H1 (cell line): ENCODE measurements at regions not wholly inside any gene's neighbourhood (a gene's known extent, or its start where the extent isn't known, plus 50 kb on each side); places are given as distances from the start of the nearest gene placed in this dataset.

Experiments
- CTCF ChIA-PET: fragments of 300-600 bp; sonication (Branson Sonifier 250); formaldehyde crosslinking; loops from one replicate; lab custom pipeline; 2021; ENCODE audit not compliant: partially characterized antibody; lab: Charles Lee
- POLR2A ChIA-PET: fragments of 300-600 bp; sonication (Branson Sonifier 250); formaldehyde crosslinking; loops from one replicate; lab custom pipeline; 2021; ENCODE audit warnings: inconsistent platforms; ENCODE audit not compliant: partially characterized antibody; lab: Charles Lee
- DNase-seq, 2 experiments: peaks; one replicate each; pipeline versions ENCODE4 v3.0.0 to v3.0.0-alpha.2; 2010 to 2022; ENCODE audit warnings: low spot score in 2 of 2, low read depth in 1 of 2, mixed read lengths in 1 of 2
- FAIRE-seq: peaks from 2 replicates; lab custom pipeline; 2011; peaks lifted over from hg19 to GRCh38; lab: Jason Lieb, UNC
- H2AFZ ChIP-seq: 2 replicates; pipeline ENCODE4 v1.8.1; 2012; ENCODE audit warnings: low read length, inconsistent platforms
- H2AK5ac ChIP-seq: 2 replicates; pipeline ENCODE4 v1.6.1; 2013; ENCODE audit warnings: low read depth, low read length
- H2BK120ac ChIP-seq: replicated peaks from 2 replicates; pipeline ENCODE3; 2013; ENCODE audit warnings: low read depth, low read length, inconsistent platforms
- H2BK12ac ChIP-seq: 2 replicates; pipeline ENCODE4 v1.6.1; 2013; ENCODE audit warnings: low read depth, low read length
- H2BK15ac ChIP-seq: 2 replicates; pipeline ENCODE4 v1.6.1; 2013; ENCODE audit warnings: low read length
- H2BK20ac ChIP-seq: 2 replicates; pipeline ENCODE4 v1.6.1; 2013; ENCODE audit warnings: low read length
- H2BK5ac ChIP-seq: 2 replicates; pipeline ENCODE4 v1.6.1; 2013; ENCODE audit warnings: low read depth, low read length
- H3K14ac ChIP-seq: 2 replicates; pipeline ENCODE4 v1.6.1; 2013; ENCODE audit warnings: inconsistent platforms; ENCODE audit not compliant: insufficient read length
- H3K18ac ChIP-seq: 2 replicates; pipeline ENCODE4 v1.6.1; 2013; ENCODE audit warnings: low read length; ENCODE audit errors: extremely low read depth
- H3K23ac ChIP-seq: 2 replicates; pipeline ENCODE4 v1.6.1; 2013; ENCODE audit warnings: inconsistent platforms; ENCODE audit not compliant: insufficient read length
- H3K23me2 ChIP-seq: 2 replicates; pipeline ENCODE4 v1.6.1; 2013; ENCODE audit warnings: low read depth, low read length
- H3K27ac ChIP-seq: 2 replicates; pipeline ENCODE4 v1.6.1; 2011; ENCODE audit warnings: low read depth, low read length, inconsistent platforms
- H3K27me3 ChIP-seq, 4 experiments: replicated peaks in 1 of 4; 1 replicate in 1 of 4; 2 replicates in 3 of 4; pipeline versions ENCODE4 v1.6.1 to v1.8.1; 2011 to 2013; ENCODE audit warnings: low read length in 3 of 4, mild to moderate bottlenecking in 3 of 4, inconsistent platforms in 2 of 4, mixed read lengths in 2 of 4, moderate library complexity in 1 of 4; ENCODE audit not compliant: control insufficient read depth in 3 of 4, insufficient read depth in 3 of 4; ENCODE audit errors: extremely low read depth in 1 of 4
- H3K36me3 ChIP-seq, 4 experiments: 2 replicates each; pipeline versions ENCODE4 v1.6.1 to v1.8.1; 2011 to 2013; ENCODE audit warnings: mild to moderate bottlenecking in 4 of 4, low read length in 3 of 4, moderate library complexity in 2 of 4, control low read depth in 1 of 4, inconsistent platforms in 1 of 4; ENCODE audit not compliant: insufficient read depth in 4 of 4, control insufficient read depth in 2 of 4
- H3K4ac ChIP-seq: replicated peaks from 2 replicates; pipeline ENCODE3; 2013; ENCODE audit warnings: low read length, low read depth, mixed read lengths, inconsistent platforms; ENCODE audit not compliant: insufficient read length
- H3K4me1 ChIP-seq, 4 experiments: replicated peaks in 1 of 4; 1 replicate in 1 of 4; 2 replicates in 3 of 4; pipeline versions ENCODE4 v1.6.1 to v1.8.1; 2011 to 2013; ENCODE audit warnings: low read length in 3 of 4, inconsistent platforms in 2 of 4, mixed read lengths in 1 of 4; ENCODE audit not compliant: insufficient read depth in 4 of 4, control insufficient read depth in 3 of 4
- H3K4me2 ChIP-seq, 2 experiments: 2 replicates each; pipeline versions ENCODE4 v1.6.1 to v1.8.1; 2011 to 2013; ENCODE audit warnings: low read depth in 2 of 2, low read length in 2 of 2, control low read depth in 1 of 2, inconsistent platforms in 1 of 2, mild to moderate bottlenecking in 1 of 2; ENCODE audit not compliant: insufficient read depth in 1 of 2
- H3K4me3 ChIP-seq, 4 experiments: fragments of 200-600, 300-600 bp in 1 of 4; sonication (generic), shearing (Covaris generic), sonication (Bioruptor Twin) in 1 of 4; 2 replicates each; pipeline versions ENCODE4 v1.5.1 to v1.8.1; 2011 to 2016; ENCODE audit warnings: low read length in 4 of 4, low read depth in 3 of 4, control low read depth in 2 of 4, inconsistent platforms in 2 of 4, mild to moderate bottlenecking in 2 of 4, mixed read lengths in 1 of 4, moderate library complexity in 1 of 4; ENCODE audit not compliant: insufficient read depth in 2 of 4; ENCODE audit errors: extremely low read depth in 1 of 4
- H3K56ac ChIP-seq: replicated peaks from 2 replicates; pipeline ENCODE3; 2013; ENCODE audit warnings: low read depth, mild to moderate bottlenecking, mixed read lengths, low read length, inconsistent platforms; ENCODE audit not compliant: insufficient read length
- H3K79me1 ChIP-seq: 2 replicates; pipeline ENCODE4 v1.6.1; 2013; ENCODE audit warnings: low read depth, low read length, control low read depth
- H3K79me2 ChIP-seq, 2 experiments: 2 replicates each; pipeline versions ENCODE4 v1.6.1 to v1.8.1; 2012 to 2013; ENCODE audit warnings: low read length in 2 of 2, mild to moderate bottlenecking in 2 of 2, inconsistent platforms in 1 of 2; ENCODE audit not compliant: insufficient read depth in 2 of 2, control insufficient read depth in 1 of 2
- H3K9ac ChIP-seq, 4 experiments: replicated peaks in 1 of 4; 1 replicate in 1 of 4; 2 replicates in 3 of 4; pipeline versions ENCODE4 v1.6.1 to v1.8.1; 2011 to 2013; ENCODE audit warnings: low read depth in 3 of 4, low read length in 3 of 4, control low read depth in 2 of 4, mild to moderate bottlenecking in 2 of 4, moderate library complexity in 2 of 4, inconsistent platforms in 1 of 4; ENCODE audit errors: extremely low read depth in 1 of 4
- H3K9me3 ChIP-seq, 2 experiments: 2 replicates each; pipeline versions ENCODE4 v1.6.1 to v1.8.1; 2012 to 2013; ENCODE audit warnings: mild to moderate bottlenecking in 2 of 2, moderate library complexity in 2 of 2, control low read depth in 1 of 2, inconsistent platforms in 1 of 2, low read depth in 1 of 2, low read length in 1 of 2, mixed read lengths in 1 of 2; ENCODE audit not compliant: insufficient read depth in 2 of 2
- H4K20me1 ChIP-seq, 2 experiments: replicated peaks in 1 of 2; 2 replicates each; pipeline versions ENCODE3 to v1.8.1; 2011 to 2013; ENCODE audit warnings: inconsistent platforms in 2 of 2, low read length in 2 of 2, mild to moderate bottlenecking in 1 of 2; ENCODE audit not compliant: insufficient read depth in 2 of 2, control insufficient read depth in 1 of 2
- H4K5ac ChIP-seq: 2 replicates; pipeline ENCODE4 v1.6.1; 2013; ENCODE audit warnings: low read length, low read depth, mixed read lengths, inconsistent platforms; ENCODE audit not compliant: insufficient read length
- H4K8ac ChIP-seq: 2 replicates; pipeline ENCODE4 v1.8.0; 2013; ENCODE audit warnings: mild to moderate bottlenecking, moderate library complexity, low read length, inconsistent platforms; ENCODE audit not compliant: insufficient read depth; ENCODE audit errors: extremely low read depth
- H4K91ac ChIP-seq: replicated peaks from 2 replicates; pipeline ENCODE3; 2013; ENCODE audit warnings: low read length, mixed read lengths, inconsistent platforms; ENCODE audit not compliant: insufficient read length
- ATF2 ChIP-seq: IDR thresholded peaks from 2 replicates; pipeline ENCODE4 v1.6.1; 2012; ENCODE audit warnings: low read length, inconsistent platforms
- CBX5 ChIP-seq: fragments of 300-800, 300-1000 bp; sonication (generic); IDR thresholded peaks from 2 replicates; pipeline ENCODE4 v1.7.1; 2016; ENCODE audit warnings: antibody characterized with exemption, low read length, low read depth
- CBX8 ChIP-seq: fragments of 300-800, 300-1000 bp; sonication (generic); IDR thresholded peaks from 2 replicates; pipeline ENCODE4 v1.7.1; 2016; ENCODE audit warnings: low read depth, low read length, borderline replicate concordance
- CEBPB ChIP-seq: IDR thresholded peaks from 2 replicates; pipeline ENCODE4 v1.6.1; 2012; ENCODE audit warnings: low read depth, low read length
- EZH2 ChIP-seq: fragments of 200-600 bp; sonication (generic); IDR thresholded peaks from 2 replicates; pipeline ENCODE4 v1.7.1; 2012; ENCODE audit warnings: low read depth, mild to moderate bottlenecking, moderate library complexity, low read length, inconsistent platforms; ENCODE audit not compliant: severe bottlenecking
- KDM4A ChIP-seq: IDR thresholded peaks from one replicate; pipeline ENCODE4 v1.7.1; 2012; ENCODE audit warnings: low read depth, mild to moderate bottlenecking, moderate library complexity, low read length, inconsistent platforms; ENCODE audit not compliant: severe bottlenecking
- NANOG ChIP-seq: IDR thresholded peaks from 2 replicates; pipeline ENCODE4 v1.6.1; 2011; ENCODE audit warnings: low read length, low read depth, mild to moderate bottlenecking, inconsistent platforms; ENCODE audit not compliant: insufficient read depth, poor library complexity, severe bottlenecking
- POLR2A ChIP-seq, 2 experiments: IDR thresholded peaks; 1 replicate in 1 of 2; 2 replicates in 1 of 2; pipeline ENCODE4 v1.6.1; 2011; ENCODE audit warnings: low read depth in 2 of 2, low read length in 2 of 2, mild to moderate bottlenecking in 2 of 2; ENCODE audit errors: control extremely low read depth in 1 of 2
- SIN3A ChIP-seq, 2 experiments: IDR thresholded peaks in 1 of 2; conservative IDR thresholded peaks in 1 of 2; 2 replicates each; pipeline ENCODE4 v1.6.1; 2011 to 2012; ENCODE audit warnings: low read length in 2 of 2, improper control_type of control experiment in 1 of 2, low read depth in 1 of 2, mild to moderate bottlenecking in 1 of 2
- SP1 ChIP-seq: IDR thresholded peaks from 2 replicates; pipeline ENCODE4 v1.6.1; 2011; ENCODE audit warnings: low read depth, low read length
- USF2 ChIP-seq: IDR thresholded peaks from 2 replicates; pipeline ENCODE4 v1.6.1; 2011; ENCODE audit warnings: low read length, improper control_type of control experiment
- WGBS, 2 experiments: shearing (Covaris generic) in 1 of 2; methylation state at CpG; one replicate each; pipeline versions ENCODE4 v1.1.6 to v1.1.7; 2013 to 2015; ENCODE audit warnings: low lambda C conversion rate in 2 of 2, mixed read lengths in 2 of 2, inconsistent platforms in 1 of 2, low coverage in 1 of 2, missing lambda C conversion rate in 1 of 2; ENCODE audit not compliant: insufficient replicate concordance in 2 of 2, insufficient coverage in 1 of 2, insufficient read length in 1 of 2; ENCODE audit errors: extremely low coverage in 1 of 2, missing lambda C conversion rate in 1 of 2; 5-methylcytosine and 5-hydroxymethylcytosine counted together

- H2BK5ac ChIP-seq: no peak overlapping the region
- no peak overlapping the region for H2BK15ac ChIP-seq
- H3K4me1 ChIP-seq: peaks cover 0 to 3% (median 0%) of the 10 kb centered on the region in 4 experiments; a peak in 2 of 7 replicates
- no peak overlapping the region for H4K8ac ChIP-seq
- H2AK5ac ChIP-seq: no peak overlapping the region
- no peak overlapping the region for H3K18ac ChIP-seq
- 84% methylated on average over 2 of the region's 2 CpGs; no CpG with 5 or more reads in 1 of the 2 experiments for WGBS, 2 experiments
- POLR2A ChIA-PET: interaction anchor here (0.6 kb wide), 1 partner anchor 151 kb away, joined by 3 read pairs; no protein-coding TSS in a partner anchor
- H3K27me3 ChIP-seq: no peaks in the 10 kb centered on the region
- no peak overlapping the region for H3K23ac ChIP-seq
- no peaks in the 10 kb centered on the region for H3K9me3 ChIP-seq
- no peaks in the 10 kb centered on the region for H3K23me2 ChIP-seq
- H3K79me1 ChIP-seq: no peaks in the 10 kb centered on the region
- H3K27ac ChIP-seq: no peak overlapping the region
- H3K9ac ChIP-seq: no peak overlapping the region
- H3K36me3 ChIP-seq: no peaks in the 10 kb centered on the region
- no peak for FAIRE-seq
- H2AFZ ChIP-seq: no peak overlapping the region
- no peak overlapping the region for H4K5ac ChIP-seq
- no peak overlapping the region for H3K56ac ChIP-seq
- H4K91ac ChIP-seq: no peak overlapping the region
- H3K14ac ChIP-seq: no peak overlapping the region
- H3K79me2 ChIP-seq: no peaks in the 10 kb centered on the region
- H3K4me2 ChIP-seq: no peak overlapping the region
- no peaks in the 10 kb centered on the region for H4K20me1 ChIP-seq
- CTCF ChIA-PET: interaction anchor here (1.3 kb wide), 1 partner anchor 51 kb away, joined by 4 read pairs; no protein-coding TSS in a partner anchor
- peak overlapping the region; percentile 49; the same call in 1 of the 2 replicates for H2BK20ac ChIP-seq
- no peak overlapping the region for H2BK12ac ChIP-seq
- no peak overlapping the region for H3K4ac ChIP-seq
- H3K4me3 ChIP-seq: no peak overlapping the region
- H2BK120ac ChIP-seq: no peak overlapping the region
- DNase-seq: no peak
- TF ChIP-seq ATF2: no peak
- no peak for TF ChIP-seq CBX8
- no peak for TF ChIP-seq EZH2
- TF ChIP-seq CEBPB: no peak
- no peak for TF ChIP-seq CBX5
- no peak for TF ChIP-seq SP1
- TF ChIP-seq POLR2A (IDR thresholded peaks at IDR 0.05; ENCODE audit: control extremely low read depth in 1 of 2, low read depth in 2 of 2, low read length in 2 of 2): no peak
- TF ChIP-seq KDM4A: no peak
- TF ChIP-seq NANOG: no peak
- no peak for TF ChIP-seq SIN3A (conservative IDR thresholded peaks at IDR 0.05 in 1 of 2, IDR thresholded peaks at IDR 0.05 in 1 of 2; ENCODE audit: low read depth in 1 of 2, low read length in 2 of 2)
- no peak for TF ChIP-seq USF2
These were observed 678.1 kb upstream of the KIRREL3 start for GRCh38 chr11:127678631-127679030.
